DLD1 (cell line): ENCODE measurements at regions not wholly inside any gene's neighbourhood (a gene's known extent, or its start where the extent isn't known, plus 50 kb on each side); places are given as distances from the start of the nearest gene placed in this dataset.

Source experiments
- in situ Hi-C: cut with HindIII; loops from 2 replicates; pipeline ENCODE4 v1.10.0; 2017; ENCODE audit warnings: low sequenced_read_pairs

DNA sequence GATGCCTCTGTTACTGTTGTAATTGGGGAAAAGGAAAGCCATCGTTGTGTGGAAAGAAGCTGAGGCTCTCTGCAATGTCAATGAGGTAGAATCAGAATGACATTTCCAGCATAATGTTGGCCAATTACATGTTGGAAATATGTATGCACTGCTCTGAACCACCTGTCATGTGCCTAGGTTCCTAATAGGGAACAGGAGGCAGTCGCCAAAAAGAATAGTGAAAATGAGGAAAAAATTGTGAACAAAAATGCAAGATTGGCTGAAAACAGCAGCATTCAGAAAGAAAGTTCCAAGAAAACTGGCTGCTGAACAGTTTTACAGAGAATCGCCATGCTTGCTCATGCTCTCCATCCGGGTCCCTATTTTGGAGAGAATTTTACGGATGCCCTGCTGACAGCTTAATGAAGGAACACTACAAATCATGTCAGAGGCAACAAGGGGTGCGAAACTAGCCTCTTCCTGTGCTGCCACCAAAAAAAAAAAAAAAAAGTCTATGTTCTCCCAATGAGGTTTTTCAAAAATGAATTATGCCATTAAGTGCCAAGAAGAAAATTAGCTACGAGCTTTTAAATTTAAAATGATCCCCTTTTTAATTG, 305.9 kb upstream of the ARRDC4 start:
- in situ Hi-C loops: no loop called here

GRCh38 chr15:97661796-97662195, 298.7 kb upstream of the ARRDC4 start:
- in situ Hi-C loops: no loop called here

DNA sequence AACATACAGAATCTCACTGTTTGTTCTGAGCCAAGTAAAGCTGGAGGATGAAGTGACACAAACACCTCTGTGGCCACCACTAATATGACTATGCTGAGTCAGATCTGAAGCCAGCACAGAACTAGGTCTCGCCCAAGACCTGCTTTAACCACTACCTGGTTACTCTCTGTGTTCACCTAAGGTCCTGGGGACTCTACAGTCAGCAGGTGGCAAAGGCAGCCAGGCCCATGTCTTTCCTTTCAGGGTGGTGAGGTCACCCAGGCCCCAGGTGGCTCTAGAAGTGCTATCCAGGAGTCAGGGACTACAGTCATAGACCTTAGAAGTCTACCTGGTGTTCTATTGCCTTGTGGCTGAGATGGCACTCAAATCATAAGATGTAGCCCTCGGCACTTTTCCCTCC, 287.9 kb upstream of the ARRDC4 start:
- in situ Hi-C loops: no loop called here

- in situ Hi-C loops: no loop called here
Measured at GRCh38 chr15:97678656-97679055, 281.8 kb upstream of the ARRDC4 start.

GRCh38 chr15:97679106-97679688, 281.3 kb upstream of the ARRDC4 start:
- in situ Hi-C loops: no loop called here

DNA sequence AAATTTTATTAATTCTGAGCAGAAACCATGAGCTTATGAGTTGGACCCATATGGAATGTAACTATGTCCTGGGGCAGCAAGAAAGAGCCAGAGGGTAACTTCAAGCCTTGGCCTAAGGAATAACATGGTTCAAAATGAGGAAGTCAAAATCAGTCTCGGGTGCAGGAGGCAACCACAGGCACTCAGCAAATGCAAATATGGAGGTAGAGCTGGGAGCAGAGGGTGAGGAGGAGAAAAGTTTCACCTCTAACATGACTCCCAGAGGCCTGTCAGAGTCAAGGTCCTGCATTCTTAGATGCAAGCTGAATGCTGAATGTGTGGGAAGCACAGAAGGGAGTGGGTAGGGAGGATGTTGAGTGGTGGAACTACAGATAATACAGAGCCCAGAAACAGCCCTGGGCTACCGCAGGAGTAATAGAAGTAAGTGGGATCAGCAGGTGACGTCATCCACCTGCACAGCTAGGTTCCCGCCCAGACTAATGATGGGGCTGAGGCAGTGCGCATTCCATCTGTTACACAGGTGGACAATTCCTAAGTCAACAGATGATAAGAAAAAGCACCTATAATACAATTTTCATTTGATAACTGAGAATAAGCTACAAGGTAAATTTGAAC, 279.8 kb upstream of the ARRDC4 start:
- in situ Hi-C loops: no loop called here

DNA sequence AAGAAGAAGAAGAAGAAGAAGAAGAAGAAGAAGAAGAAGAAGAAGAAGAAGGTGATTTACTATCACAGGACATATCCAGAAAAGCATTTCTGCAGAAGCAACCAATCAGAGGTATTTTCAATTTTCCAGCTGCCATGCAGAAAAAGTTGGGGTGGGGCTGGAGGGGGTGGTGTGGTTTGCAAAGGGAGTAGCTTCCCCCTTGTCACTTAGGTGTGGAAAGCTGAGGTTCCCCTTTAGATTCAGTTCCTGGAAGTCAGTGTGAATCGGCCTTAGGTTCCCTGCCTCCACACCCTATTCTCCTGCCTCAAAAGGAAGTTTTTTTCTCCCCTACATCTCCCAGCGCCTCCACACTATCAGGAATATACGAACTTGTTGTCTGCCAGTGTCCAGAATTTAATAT, 276.7 kb upstream of the ARRDC4 start:
- in situ Hi-C loops: no loop called here

DNA sequence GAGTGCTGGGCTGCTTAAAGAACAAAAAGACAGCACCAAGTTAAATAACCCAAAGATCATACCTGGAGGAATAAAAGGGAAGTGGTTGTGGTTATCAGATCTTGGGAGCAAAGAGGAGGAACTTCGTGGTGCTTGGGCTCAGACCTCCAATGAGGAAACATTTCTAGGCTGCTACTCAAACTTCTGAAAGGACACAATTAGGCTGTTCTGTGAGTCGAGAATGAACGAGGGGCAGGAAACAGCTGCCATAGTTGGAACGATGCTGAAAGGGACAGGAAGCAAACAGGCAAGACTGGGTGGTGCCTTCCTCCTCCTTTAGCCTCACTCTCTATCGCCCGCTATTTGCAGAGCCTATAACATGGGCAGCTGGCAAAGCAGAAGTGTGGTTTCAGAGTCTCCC, 276.3 kb upstream of the ARRDC4 start:
- in situ Hi-C loops: no loop called here

GRCh38 chr15:97686324-97686723, 274.2 kb upstream of the ARRDC4 start:
- in situ Hi-C loops: no loop called here

DNA sequence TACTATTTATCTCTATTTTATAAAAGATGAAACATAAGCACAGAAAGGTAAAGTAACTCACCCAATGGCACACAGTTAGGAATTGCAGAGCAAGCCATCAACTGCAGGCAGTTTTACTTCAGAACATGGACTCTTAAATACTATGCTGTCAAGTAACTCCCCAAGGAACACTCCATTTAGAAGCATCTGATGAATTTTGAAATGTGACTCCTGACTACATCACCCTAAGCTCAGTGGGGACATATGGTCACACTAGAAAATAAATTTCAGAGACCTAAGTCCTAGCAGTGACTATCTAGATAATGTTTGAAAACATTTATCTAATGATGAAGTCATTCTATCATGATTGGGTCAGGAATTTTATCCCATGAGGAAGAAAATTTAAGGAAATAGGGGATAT, 272.8 kb upstream of the ARRDC4 start:
- in situ Hi-C loops: no loop called here

DNA sequence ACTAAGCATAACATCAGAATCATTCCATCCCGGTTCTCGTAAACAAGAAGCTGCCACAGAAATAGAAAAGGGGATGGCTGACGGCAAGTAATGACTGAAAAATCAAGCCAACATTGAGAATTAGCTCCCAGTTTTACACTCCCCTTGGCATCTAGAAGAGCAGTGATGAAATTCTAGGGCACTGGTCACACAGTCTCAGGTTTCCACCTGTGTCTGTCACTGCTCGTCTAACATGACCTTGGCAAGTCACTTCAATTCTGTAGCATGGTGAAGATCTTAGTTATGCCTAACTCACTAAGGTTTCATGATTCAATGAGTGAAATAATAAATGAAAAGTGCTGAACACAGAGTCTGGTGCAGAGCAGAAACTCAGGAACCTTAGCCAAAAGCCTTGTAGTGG, 272.3 kb upstream of the ARRDC4 start:
- in situ Hi-C loops: no loop called here

- in situ Hi-C loops: no loop called here
Measured at GRCh38 chr15:97688886-97689285, 271.6 kb upstream of the ARRDC4 start.

DNA sequence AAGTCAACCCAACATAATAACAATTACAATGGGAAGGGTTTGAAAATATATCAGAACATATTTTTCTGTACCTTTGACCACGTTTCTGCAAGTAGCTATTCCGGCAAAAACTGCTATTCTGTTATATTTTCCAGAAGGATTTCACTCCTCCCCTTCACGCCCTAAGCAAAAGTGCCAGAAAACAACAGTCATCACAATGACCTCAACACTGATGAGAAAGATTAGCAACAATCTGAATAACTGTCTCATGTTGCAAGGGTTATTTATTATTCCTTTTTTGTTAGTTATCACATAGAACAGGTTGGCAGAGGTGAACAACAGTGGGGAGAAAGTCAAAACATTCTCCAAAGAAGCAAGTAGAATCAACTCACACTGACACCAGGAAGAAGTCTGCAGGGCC, 269.4 kb upstream of the ARRDC4 start:
- in situ Hi-C loops: no loop called here

DNA sequence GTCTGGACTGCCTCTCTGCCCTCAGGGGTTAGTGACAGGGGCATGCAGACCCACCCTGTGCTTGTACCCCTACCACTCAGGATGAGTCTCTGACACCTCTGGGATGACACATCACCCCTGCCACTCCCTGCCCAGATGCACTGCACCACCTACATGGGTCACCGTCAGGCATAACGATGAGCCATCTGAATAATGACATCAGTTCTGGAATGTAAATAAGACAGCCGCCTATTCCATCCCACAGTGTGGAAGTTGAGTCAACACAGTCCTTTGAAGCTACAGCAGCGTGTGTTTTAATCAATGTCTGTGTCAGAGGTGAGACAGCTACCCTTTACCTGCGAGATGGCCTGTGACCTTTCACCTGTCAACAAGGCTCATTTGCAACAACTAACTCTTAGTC, 268.7 kb upstream of the ARRDC4 start:
- in situ Hi-C loops: no loop called here

DNA sequence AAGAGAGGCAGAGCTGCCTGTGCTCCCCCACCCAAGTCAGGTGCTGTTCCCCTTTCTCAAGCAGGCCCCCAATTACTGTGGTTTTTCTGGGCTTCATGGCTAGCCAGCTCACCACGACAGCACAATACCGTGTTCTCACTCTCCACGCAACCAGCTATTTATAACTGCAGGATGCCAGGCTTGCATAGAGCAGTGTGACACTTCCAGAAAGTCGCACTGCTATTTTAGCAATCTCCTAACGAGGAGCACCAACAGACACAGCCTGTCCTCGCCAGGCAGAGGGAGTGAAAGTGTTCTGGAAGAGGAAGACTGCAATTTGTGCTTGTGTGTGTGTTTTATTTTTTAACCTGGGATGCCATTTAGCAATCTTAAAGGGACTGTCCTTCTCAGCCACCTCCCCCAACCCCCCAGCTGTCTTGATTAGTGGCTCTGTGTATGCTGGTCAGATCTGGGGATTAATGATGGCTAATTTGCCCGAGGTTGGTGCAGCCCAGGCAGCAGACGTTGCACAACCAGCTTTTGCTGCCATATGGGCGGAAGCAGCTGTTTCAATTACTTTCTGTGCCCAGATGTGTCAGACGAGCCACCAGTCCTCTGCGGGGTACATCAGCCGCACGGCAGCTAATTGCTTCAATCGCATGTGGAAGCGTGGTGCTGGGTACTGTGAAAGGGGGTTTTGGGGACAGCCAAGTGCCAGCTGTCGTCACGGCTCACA, 268.0 kb upstream of the ARRDC4 start:
- in situ Hi-C loops: no loop called here

DNA sequence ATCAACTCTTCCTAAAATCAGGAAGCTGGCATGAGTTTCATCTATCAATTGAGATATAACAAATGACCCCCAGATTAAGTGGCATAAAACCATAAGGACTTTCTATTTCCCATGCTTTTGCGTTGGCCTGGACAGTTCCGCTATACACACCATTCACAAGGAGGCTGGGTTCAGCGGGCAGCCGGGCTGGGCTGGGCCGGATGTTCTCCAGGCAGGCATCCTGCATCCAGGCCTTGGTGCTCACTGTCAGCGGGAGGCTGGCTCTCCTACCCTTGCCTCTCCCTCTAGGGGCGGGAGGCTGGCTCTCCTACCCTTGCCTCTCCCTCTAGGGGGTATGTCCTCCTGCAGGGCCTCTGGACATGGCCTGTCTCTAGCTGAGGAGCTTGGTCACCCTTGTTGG, 266.0 kb upstream of the ARRDC4 start:
- in situ Hi-C loops: no loop called here

GRCh38 chr15:97703400-97703799, 257.1 kb upstream of the ARRDC4 start:
- in situ Hi-C loops: no loop called here

DNA sequence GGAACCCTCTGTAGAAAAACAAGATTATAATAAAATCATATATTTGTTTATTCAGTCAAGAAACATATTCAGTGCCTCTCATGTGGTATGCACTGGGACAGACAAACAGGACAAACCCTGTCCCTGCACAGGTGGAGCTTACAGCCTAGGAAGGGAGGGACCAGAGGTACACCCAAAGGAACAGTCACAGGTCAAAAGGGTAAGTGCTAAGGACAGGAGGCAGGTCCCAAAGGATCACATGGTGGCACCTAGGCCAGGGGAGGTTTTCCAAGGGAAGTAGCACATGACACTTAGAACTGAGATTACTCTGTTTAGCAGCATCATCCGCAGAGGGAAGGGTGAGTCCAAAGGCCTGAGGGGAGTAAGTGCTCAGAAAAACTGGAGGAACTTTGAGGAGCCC, 254.4 kb upstream of the ARRDC4 start:
- in situ Hi-C loops: no loop called here

DNA sequence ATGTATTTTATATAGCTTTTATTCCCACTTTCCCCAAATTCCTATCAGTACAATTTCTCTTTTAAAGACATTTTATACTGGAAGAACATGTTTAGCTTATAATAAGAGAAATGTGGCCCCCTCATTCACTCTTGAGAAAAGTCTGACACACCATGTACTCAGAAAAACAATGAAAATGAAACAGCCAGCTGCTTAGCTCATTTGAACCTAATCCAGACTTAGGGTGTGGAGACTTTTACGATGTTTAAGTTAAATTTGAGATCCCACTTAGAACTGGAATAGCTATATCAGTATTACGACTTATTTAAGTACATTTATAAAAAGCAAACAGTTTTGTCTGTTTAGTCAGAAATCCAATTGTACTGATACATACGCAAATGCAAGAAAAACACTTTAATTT, 252.3 kb upstream of the ARRDC4 start:
- in situ Hi-C loops: no loop called here

DNA sequence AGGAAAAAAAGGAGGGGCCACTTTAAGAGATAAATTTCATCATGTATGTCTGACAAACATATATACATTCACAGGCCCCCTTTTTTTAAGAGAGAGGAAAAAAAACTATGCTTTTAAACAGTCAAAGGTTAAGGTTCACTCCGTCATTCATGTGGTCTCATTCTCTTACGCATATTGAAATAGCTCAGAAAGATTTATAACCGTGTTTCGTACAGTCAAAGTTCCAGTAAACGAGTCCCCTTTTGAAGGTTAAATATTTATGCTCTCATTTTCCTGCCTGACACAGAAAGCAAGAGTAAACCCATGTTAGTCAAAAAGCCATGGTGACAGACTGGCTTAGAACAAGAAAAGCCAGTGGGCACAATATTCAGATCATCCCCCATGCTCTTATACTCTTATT, 248.0 kb upstream of the ARRDC4 start:
- in situ Hi-C loops: no loop called here

- in situ Hi-C loops: no loop called here
Measured at GRCh38 chr15:97717806-97718205, 242.7 kb upstream of the ARRDC4 start.

DNA sequence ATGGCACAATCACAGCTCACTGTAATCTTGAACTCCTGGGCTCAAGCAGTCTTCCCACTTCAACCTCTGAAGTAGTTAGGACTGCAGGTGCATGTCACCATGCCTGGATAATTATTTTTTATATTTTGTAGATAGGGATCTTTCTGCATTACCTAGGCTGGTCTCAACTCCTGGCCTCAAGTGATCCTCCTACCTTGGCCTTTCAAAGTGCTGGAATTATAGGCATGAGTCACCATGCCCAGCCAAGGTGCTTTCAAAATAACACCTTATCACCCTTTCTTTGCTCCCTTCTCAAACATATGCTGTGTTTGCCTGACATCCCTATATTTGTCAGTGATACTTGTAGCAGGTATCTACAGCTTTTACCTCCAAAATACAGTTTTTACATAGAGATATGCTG, 242.0 kb upstream of the ARRDC4 start:
- in situ Hi-C loops: no loop called here
